ENCODE measurements at regions not wholly inside any gene's neighbourhood (a gene's known extent, or its start where the extent isn't known, plus 50 kb on each side); places are given as distances from the start of the nearest gene placed in this dataset.

DNA sequence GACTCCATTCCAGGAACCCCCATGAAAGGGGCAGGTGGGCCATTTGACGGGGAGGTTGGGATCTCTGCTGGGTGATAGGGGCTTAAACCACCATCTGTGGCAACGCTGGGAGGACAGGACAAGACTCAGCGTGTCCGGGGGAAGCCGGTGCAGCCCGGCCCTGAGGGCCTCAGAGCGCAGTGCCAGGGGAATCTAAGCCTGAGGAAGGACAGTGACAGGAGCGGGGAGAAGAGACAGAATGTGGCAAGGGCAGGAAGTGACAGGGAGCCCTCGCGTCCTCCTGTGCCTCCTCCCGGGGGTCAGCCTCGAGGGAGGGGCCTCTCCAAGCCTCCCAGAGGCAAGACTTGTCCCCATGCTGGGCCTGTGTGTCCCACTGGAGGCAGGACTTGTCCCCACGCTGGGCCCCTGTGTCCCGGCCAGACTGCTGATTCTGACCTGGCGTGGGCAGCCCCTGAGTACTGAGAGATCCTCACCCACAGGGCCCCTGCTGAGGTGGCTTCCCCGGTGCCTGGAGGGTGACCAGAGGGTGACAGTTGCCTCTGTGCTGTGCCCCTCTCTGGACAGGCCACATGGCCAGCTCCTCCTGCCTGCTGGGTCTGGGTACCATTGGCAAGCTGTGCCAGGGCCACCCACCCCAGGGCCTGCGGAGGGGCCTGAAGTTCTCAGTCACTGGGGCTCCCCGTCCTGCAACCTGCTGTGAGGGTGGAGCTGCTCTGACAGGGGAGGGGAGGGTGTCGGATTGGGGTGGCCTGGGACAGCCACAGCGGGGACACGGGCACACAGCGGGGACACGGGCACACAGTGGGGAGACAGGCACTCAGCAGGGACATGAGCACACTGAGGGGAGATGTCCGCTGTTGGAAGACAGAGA is 676.2 kb downstream of the BRD1 start:
- no peak for TF ChIP-seq POLR2A (IDR thresholded peaks at IDR 0.05)
- TF ChIP-seq, protein P1, sequence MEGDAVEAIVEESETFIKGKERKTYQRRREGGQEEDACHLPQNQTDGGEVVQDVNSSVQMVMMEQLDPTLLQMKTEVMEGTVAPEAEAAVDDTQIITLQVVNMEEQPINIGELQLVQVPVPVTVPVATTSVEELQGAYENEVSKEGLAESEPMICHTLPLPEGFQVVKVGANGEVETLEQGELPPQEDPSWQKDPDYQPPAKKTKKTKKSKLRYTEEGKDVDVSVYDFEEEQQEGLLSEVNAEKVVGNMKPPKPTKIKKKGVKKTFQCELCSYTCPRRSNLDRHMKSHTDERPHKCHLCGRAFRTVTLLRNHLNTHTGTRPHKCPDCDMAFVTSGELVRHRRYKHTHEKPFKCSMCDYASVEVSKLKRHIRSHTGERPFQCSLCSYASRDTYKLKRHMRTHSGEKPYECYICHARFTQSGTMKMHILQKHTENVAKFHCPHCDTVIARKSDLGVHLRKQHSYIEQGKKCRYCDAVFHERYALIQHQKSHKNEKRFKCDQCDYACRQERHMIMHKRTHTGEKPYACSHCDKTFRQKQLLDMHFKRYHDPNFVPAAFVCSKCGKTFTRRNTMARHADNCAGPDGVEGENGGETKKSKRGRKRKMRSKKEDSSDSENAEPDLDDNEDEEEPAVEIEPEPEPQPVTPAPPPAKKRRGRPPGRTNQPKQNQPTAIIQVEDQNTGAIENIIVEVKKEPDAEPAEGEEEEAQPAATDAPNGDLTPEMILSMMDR (IDR thresholded peaks at IDR 0.05), result no peak
